AG04450 (cell line): ENCODE measurements at regions not wholly inside any gene's neighbourhood (a gene's known extent, or its start where the extent isn't known, plus 50 kb on each side); places are given as distances from the start of the nearest gene placed in this dataset.
"Not testable (repeated sequence)": the region's sequence is repeated elsewhere in the genome, so short reads cannot be mapped to it uniquely, and the experiment has no call there.

Source experiments
- CTCF ChIA-PET: fragments of 300-600, 350-600 bp; formaldehyde crosslinking; extraction: SDS; loops from one replicate; lab custom pipeline; 2022; ENCODE audit warnings: antibody characterized with exemption, inconsistent platforms; lab: Charles Lee
- POLR2A ChIA-PET: fragments of 350-600 bp; formaldehyde crosslinking; extraction: SDS; loops from one replicate; lab custom pipeline; 2021; ENCODE audit warnings: antibody characterized with exemption, inconsistent platforms; lab: Yijun Ruan, JAX
- DNase-seq: peaks from one replicate; pipeline ENCODE4 v3.0.0-alpha.2; 2011; ENCODE audit warnings: low read depth, low spot score
- H3K27ac ChIP-seq: one replicate; pipeline ENCODE4 v1.5.1; 2012; ENCODE audit warnings: low read depth, low read length, control low read depth
- H3K27me3 ChIP-seq: one replicate; pipeline ENCODE4 v1.6.0; 2012; ENCODE audit warnings: low read length; ENCODE audit not compliant: control insufficient read depth, insufficient read depth
- H3K4me3 ChIP-seq: 2 replicates; pipeline ENCODE4 v1.5.1; 2011; ENCODE audit warnings: mild to moderate bottlenecking, low read depth, low read length, control low read depth
- H3K9me3 ChIP-seq: 2 replicates; pipeline ENCODE4 v1.5.1; 2012; ENCODE audit warnings: low read length; ENCODE audit not compliant: control insufficient read depth, insufficient read depth
- CTCF ChIP-seq: IDR thresholded peaks from 2 replicates; pipeline ENCODE4 v1.5.1; 2011; ENCODE audit warnings: low read depth, low read length, control low read depth, inconsistent platforms

GRCh38 chr7:26424319-26424718 is 132.7 kb downstream of the SNX10 start:
- DNase-seq, H3K9me3 ChIP-seq, CTCF ChIA-PET, H3K27ac ChIP-seq, POLR2A ChIA-PET, H3K27me3 ChIP-seq, H3K4me3 ChIP-seq: not testable (repeated sequence)

- ChIA-PET POLR2A (no interaction called here), CTCF (no interaction called here)
- TF ChIP-seq CTCF, result no peak
- H3K9me3 ChIP-seq, result no peaks in the 10 kb centered on the region
- H3K27ac ChIP-seq, result no peak overlapping the region
- H3K27me3 ChIP-seq, result no peaks in the 10 kb centered on the region
- no peak for DNase-seq
- H3K4me3 ChIP-seq, result no peak overlapping the region
Observed at GRCh38 chr7:26425655-26426054, 134.0 kb downstream of the SNX10 start.

- no peak overlapping the region for H3K4me3 ChIP-seq
- H3K9me3 ChIP-seq, result no peaks in the 10 kb centered on the region
- TF ChIP-seq CTCF, result no peak
- no peak for DNase-seq
- H3K27ac ChIP-seq, result no peak overlapping the region
- ChIA-PET POLR2A (no interaction called here), CTCF (no interaction called here)
- H3K27me3 ChIP-seq, result no peaks in the 10 kb centered on the region
Observed at GRCh38 chr7:26426096-26426495, 134.4 kb downstream of the SNX10 start.

- ChIA-PET POLR2A (no interaction called here), CTCF (no interaction called here)
- Histone ChIP-seq H3K4me3 (no peak overlapping the region), H3K9me3 (no peaks in the 10 kb centered on the region), H3K27ac (no peak overlapping the region), H3K27me3 (no peaks in the 10 kb centered on the region)
- no peak for DNase-seq
- no peak for TF ChIP-seq CTCF
Observed at GRCh38 chr7:26428571-26428970, 136.9 kb downstream of the SNX10 start.

- Histone ChIP-seq H3K27ac (no peak overlapping the region), H3K9me3 (no peaks in the 10 kb centered on the region), H3K4me3 (no peak overlapping the region), H3K27me3 (no peaks in the 10 kb centered on the region)
- TF ChIP-seq CTCF, result no peak
- POLR2A ChIA-PET, result no interaction called here
- no peak for DNase-seq
- CTCF ChIA-PET, result no interaction called here
Observed at GRCh38 chr7:26429168-26429567, 137.5 kb downstream of the SNX10 start.

- H3K27me3 ChIP-seq, result no peaks in the 10 kb centered on the region
- TF ChIP-seq CTCF, result no peak
- H3K9me3 ChIP-seq, result no peaks in the 10 kb centered on the region
- no peak for DNase-seq
- no peak overlapping the region for H3K4me3 ChIP-seq
- CTCF ChIA-PET, result no interaction called here
- no peak overlapping the region for H3K27ac ChIP-seq
- POLR2A ChIA-PET, result no interaction called here
Observed at GRCh38 chr7:26434974-26435373, 143.3 kb downstream of the SNX10 start.
